VCaP (cell line): ENCODE measurements at regions not wholly inside any gene's neighbourhood (a gene's known extent, or its start where the extent isn't known, plus 50 kb on each side); places are given as distances from the start of the nearest gene placed in this dataset.

Experiments
- H3K27ac ChIP-seq: fragments of 450-650 bp; 2 replicates; pipeline ENCODE4 v1.5.1; 2017
- TF ChIP-seq, protein P1 (sequence below): fragments of 450-650 bp; conservative IDR thresholded peaks from 2 replicates; pipeline ENCODE4 v1.5.1; 2017; ENCODE audit warnings: mild to moderate bottlenecking, moderate library complexity

DNA sequence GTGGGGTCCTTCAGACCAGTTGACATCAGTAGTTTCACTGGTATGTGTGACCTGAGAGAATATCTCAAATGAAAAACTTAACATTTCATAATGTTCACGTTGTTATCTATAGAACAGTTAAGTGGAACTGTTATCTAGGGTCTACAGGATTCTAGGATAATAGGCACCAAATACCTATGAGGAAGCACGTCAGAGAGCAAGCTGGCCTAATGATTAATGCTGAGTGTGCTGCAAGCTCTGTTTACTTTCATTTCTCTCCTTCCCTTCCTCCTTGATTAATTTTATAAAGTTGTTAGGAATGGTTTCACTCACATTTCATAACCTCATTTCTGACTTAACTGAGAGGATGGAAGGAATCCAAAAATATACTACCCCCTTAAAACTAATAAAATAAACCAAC, 362.5 kb upstream of the ZNF717 start:
- no peak overlapping the region for H3K27ac ChIP-seq
- TF ChIP-seq, protein P1, sequence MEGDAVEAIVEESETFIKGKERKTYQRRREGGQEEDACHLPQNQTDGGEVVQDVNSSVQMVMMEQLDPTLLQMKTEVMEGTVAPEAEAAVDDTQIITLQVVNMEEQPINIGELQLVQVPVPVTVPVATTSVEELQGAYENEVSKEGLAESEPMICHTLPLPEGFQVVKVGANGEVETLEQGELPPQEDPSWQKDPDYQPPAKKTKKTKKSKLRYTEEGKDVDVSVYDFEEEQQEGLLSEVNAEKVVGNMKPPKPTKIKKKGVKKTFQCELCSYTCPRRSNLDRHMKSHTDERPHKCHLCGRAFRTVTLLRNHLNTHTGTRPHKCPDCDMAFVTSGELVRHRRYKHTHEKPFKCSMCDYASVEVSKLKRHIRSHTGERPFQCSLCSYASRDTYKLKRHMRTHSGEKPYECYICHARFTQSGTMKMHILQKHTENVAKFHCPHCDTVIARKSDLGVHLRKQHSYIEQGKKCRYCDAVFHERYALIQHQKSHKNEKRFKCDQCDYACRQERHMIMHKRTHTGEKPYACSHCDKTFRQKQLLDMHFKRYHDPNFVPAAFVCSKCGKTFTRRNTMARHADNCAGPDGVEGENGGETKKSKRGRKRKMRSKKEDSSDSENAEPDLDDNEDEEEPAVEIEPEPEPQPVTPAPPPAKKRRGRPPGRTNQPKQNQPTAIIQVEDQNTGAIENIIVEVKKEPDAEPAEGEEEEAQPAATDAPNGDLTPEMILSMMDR: no peak

DNA sequence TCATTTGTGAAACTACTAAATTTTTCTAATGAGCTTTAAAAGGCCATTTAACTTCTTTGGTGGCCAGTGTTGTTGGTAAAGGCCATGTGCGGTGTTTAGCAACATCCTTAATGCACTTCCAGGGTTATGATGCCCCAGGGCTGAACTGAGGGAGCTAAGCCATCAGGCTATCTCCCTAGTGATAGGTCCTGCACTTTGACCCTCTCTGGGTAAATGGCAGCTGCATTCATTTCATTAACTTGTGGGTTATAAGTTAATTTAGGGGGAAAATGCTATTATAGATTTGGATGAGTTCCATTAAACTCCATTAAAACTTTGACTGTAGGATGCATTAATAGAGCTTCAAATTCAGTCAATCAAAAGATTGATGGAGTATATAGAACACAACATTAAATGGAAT, 366.7 kb upstream of the ZNF717 start:
- H3K27ac ChIP-seq: no peak overlapping the region
- TF ChIP-seq, protein P1: no peak

DNA sequence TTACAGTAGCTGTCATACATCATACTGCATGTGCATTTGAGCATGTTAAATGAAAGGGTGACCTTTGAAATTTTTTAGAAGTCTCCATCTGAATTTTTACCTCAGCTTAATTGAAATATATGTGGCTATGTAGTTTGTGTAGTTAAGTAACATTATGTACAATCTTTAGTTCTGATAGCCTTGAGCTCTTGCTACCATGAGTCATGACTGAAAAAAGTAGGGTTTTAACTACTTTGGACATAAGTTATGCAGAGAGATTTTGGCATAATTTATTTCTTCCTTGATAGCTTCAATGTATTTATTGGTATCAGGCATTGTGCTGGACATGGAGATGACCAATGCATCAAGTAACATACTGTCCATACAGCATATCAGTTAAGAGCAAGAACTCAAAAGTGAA, 376.5 kb upstream of the ZNF717 start:
- TF ChIP-seq, protein P1: no peak

DNA sequence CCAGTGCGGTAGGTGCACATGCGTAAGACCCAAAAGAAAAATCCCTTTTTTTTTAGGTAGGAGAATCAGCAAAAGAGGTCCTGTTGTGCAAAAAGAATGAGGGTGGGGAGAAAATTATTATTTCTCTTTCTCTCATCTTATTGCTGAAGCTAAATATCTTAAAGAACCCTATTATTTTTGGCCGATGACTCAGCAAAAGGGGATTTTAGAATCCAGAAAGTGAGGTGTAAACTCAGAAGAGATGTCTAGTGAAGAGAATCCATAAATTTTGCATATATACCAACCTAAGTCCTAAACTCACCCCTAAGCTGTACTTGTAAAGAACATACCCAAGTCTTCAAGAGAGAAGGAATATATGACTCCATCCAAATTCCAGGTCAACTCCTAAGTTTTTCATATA, 386.3 kb upstream of the ZNF717 start:
- TF ChIP-seq, protein P1: no peak
- no peak overlapping the region for H3K27ac ChIP-seq

More for the DNA sequence above, 376.5 kb upstream of the ZNF717 start:
- no peak overlapping the region for H3K27ac ChIP-seq

DNA sequence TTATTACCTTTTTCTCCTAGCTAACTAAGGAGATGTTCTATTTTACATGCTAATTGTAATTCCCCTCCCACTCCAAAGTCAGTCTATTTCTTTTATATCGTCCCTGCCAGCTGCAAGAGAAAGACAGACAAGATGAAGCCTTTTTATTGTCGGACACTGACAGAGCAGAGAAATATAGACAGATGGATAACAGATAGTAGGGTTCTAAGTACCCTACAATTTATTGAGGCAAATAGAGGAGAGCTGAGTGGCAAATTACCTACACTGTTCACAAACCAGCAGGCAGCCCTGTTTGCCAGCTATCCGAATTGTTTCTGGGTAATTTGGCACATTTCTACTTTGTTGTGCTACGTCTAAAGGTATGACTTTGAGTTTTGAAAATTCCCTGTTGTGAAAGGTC, 392.3 kb upstream of the ZNF717 start:
- TF ChIP-seq, protein P1: no peak
- H3K27ac ChIP-seq: no peak overlapping the region

DNA sequence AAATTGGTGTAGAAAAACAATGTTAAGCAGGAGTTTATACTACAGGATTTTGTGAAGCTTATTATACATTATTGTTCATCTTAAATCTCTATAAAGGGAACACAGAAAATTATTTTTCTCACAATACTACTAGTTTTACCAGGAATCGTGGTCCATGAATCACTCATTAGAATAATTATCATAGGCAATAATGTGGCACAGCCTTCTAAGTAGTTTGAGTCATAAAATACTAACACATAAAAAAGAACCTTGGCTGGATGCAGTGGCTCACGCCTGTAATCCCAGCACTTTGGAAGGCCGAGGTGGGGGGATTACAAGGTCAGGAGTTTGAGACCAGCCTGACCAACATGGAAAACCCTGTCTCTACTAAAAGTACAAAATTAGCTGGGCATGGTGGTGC, 393.1 kb upstream of the ZNF717 start:
- no peak overlapping the region for H3K27ac ChIP-seq
- TF ChIP-seq, protein P1: no peak

DNA sequence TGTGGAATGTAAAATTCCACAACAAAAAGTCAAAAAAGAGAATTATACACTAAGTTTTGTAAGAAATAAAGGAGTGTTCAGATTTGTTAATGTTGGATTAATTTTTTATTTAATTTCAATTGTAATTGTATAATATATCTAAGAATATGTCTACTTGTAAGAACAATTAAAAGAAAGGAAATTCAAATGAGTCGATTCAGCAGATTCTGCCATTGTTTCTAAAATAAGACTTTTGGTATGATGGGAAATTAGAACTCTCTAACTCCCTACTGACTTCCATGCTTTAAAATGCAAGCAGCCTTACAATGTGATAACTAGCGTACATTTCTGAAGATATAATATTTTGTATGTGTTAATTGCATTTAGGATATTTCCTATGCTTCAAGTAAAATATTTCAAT, 395.9 kb upstream of the ZNF717 start:
- H3K27ac ChIP-seq: no peak overlapping the region
- TF ChIP-seq, protein P1: no peak

DNA sequence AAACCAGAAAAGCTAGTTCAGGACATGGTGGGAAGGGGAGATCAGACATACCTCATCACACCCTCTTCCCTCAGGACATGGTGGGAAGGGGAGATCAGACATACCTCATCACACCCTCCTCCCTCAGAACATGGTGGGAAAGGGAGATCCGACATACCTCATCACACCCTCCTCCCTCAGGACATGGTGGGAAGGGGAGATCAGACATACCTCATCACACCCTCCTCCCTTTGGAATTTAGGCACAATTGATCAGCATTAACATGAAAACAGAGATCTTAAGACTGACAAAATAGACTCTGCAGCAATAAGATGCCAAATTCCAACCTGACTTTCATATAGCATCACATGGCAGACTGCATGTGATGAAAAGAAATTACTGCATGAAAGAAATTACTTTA, 412.7 kb upstream of the ZNF717 start:
- TF ChIP-seq, protein P1: no peak
- no peak overlapping the region for H3K27ac ChIP-seq
